ENCODE measurements at regions not wholly inside any gene's neighbourhood (a gene's known extent, or its start where the extent isn't known, plus 50 kb on each side); places are given as distances from the start of the nearest gene placed in this dataset.

- no peaks in the 10 kb centered on the region for H3K27me3 ChIP-seq
- intact Hi-C loops (cut with DNase I): no loop called here
- no peak for TF ChIP-seq CTCF (IDR thresholded peaks at IDR 0.05)
- DNase-seq: no peak
- no peaks in the 10 kb centered on the region for H3K36me3 ChIP-seq
- no peaks in the 10 kb centered on the region for H3K4me1 ChIP-seq
- no peak overlapping the region for H3K27ac ChIP-seq
- no peaks in the 10 kb centered on the region for H3K9me3 ChIP-seq
- no peak overlapping the region for H3K9ac ChIP-seq (ENCODE audit: low read depth in 2 of 2, low read length in 2 of 2)
- H3K4me3 ChIP-seq: no peak overlapping the region
Observed at GRCh38 chr10:107317592-107317991, 153.1 kb upstream of the SORCS1 start.

GRCh38 chr10:107303203-107303602 is 138.7 kb upstream of the SORCS1 start:
- Histone ChIP-seq H3K27ac (no peak overlapping the region), H3K27me3 (no peaks in the 10 kb centered on the region), H3K9ac (ENCODE audit: low read depth in 2 of 2, low read length in 2 of 2) (no peak overlapping the region), H3K4me1 (no peaks in the 10 kb centered on the region), H3K4me3 (no peak overlapping the region), H3K36me3 (no peaks in the 10 kb centered on the region), H3K9me3 (no peaks in the 10 kb centered on the region)
- no peak for TF ChIP-seq CTCF (IDR thresholded peaks at IDR 0.05)
- no peak for DNase-seq
- intact Hi-C loops (cut with DNase I): no loop called here

- Histone ChIP-seq H3K27ac (no peak overlapping the region), H3K9ac (ENCODE audit: low read depth in 2 of 2, low read length in 2 of 2) (no peak overlapping the region), H3K4me1 (no peaks in the 10 kb centered on the region), H3K4me3 (no peak overlapping the region), H3K36me3 (no peaks in the 10 kb centered on the region), H3K27me3 (no peaks in the 10 kb centered on the region), H3K9me3 (no peaks in the 10 kb centered on the region)
- no peak for DNase-seq
- intact Hi-C loops (cut with DNase I): no loop called here
- no peak for TF ChIP-seq CTCF (IDR thresholded peaks at IDR 0.05)
Observed at GRCh38 chr10:107299606-107300005, 135.1 kb upstream of the SORCS1 start.

GRCh38 chr10:107284187-107284586 is 119.7 kb upstream of the SORCS1 start:
- no peak for DNase-seq
- H3K4me1 ChIP-seq: no peaks in the 10 kb centered on the region
- TF ChIP-seq CTCF (IDR thresholded peaks at IDR 0.05): no peak
- intact Hi-C loops (cut with DNase I): no loop called here
- no peak overlapping the region for H3K27ac ChIP-seq
- H3K9me3 ChIP-seq: no peaks in the 10 kb centered on the region
- H3K9ac ChIP-seq (ENCODE audit: low read depth in 2 of 2, low read length in 2 of 2): no peak overlapping the region
- no peaks in the 10 kb centered on the region for H3K27me3 ChIP-seq
- H3K4me3 ChIP-seq: no peak overlapping the region
- no peaks in the 10 kb centered on the region for H3K36me3 ChIP-seq

- H3K9me3 ChIP-seq: no peaks in the 10 kb centered on the region
- H3K9ac ChIP-seq (ENCODE audit: low read depth in 2 of 2, low read length in 2 of 2): no peak overlapping the region
- peak; percentile 20 for DNase-seq
- no peaks in the 10 kb centered on the region for H3K27me3 ChIP-seq
- H3K36me3 ChIP-seq: no peaks in the 10 kb centered on the region
- no peak overlapping the region for H3K27ac ChIP-seq
- intact Hi-C loops (cut with DNase I): no loop called here
- H3K4me1 ChIP-seq: no peaks in the 10 kb centered on the region
- no peak for TF ChIP-seq CTCF (IDR thresholded peaks at IDR 0.05)
- no peak overlapping the region for H3K4me3 ChIP-seq
Observed at GRCh38 chr10:107280293-107280692, 115.8 kb upstream of the SORCS1 start.

GRCh38 chr10:107277591-107277990 is 113.1 kb upstream of the SORCS1 start:
- H3K27ac ChIP-seq: no peak overlapping the region

More at GRCh38 chr10:107277591-107277990, 113.1 kb upstream of the SORCS1 start:
- DNase-seq: no peak
- Histone ChIP-seq H3K9ac (ENCODE audit: low read depth in 2 of 2, low read length in 2 of 2) (no peak overlapping the region), H3K4me3 (no peak overlapping the region), H3K36me3 (no peaks in the 10 kb centered on the region), H3K27me3 (no peaks in the 10 kb centered on the region), H3K9me3 (no peaks in the 10 kb centered on the region), H3K4me1 (no peaks in the 10 kb centered on the region)
- no peak for TF ChIP-seq CTCF (IDR thresholded peaks at IDR 0.05)
- intact Hi-C loops (cut with DNase I): no loop called here

Measured in colonic mucosa (tissue), 4 donors.